HG02798 (cell line): ENCODE measurements at regions not wholly inside any gene's neighbourhood (a gene's known extent, or its start where the extent isn't known, plus 50 kb on each side); places are given as distances from the start of the nearest gene placed in this dataset.
"Not testable (repeated sequence)": the region's sequence is repeated elsewhere in the genome, so short reads cannot be mapped to it uniquely, and the experiment has no call there.

Source experiments
- ATAC-seq: cut with Tn5 transposase; IDR thresholded peaks from one replicate; pipeline ENCODE4 v1.9.1; 2021; ENCODE audit warnings: mild to moderate bottlenecking; ENCODE audit not compliant: unreplicated experiment, poor library complexity

DNA sequence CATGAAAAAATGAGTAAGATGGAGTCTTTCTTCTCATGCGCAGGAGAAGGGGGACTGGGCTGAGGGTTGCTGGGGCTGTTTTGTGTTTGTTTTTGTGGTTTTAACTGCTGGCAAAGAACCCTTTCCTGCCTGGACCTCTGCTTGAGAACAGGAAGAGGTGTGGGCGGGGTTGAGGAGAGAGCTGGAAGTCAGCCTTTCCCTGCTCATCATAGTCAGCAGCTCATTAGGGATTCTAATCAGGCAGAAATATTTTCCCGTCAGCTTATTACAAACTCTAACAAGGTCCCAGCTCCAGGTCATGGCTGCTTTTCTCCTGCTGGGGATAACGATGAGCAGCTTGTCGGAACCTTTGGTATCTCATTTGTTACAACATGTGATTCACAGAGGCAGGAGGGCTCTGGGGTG is 185.0 kb upstream of the NRXN3 start:
- no peak for ATAC-seq

DNA sequence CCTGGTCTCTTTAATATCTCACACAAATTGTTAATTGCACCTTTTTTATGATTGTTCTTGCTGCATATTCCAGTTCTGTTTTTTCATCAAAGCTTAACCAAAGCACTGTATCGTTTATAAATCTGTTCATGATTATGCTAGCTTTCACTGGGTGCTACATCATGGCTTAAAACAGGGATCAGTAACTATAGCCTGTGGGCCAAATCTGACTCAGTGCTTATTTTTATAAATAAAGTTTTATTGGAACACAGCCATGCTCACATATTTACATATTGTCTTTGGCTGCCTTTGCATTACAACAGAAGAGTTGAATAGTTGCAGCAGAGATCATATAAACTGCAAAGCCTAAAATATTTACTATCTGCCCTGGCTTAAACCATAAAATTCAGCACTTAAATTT is 183.4 kb upstream of the NRXN3 start:
- ATAC-seq: no peak

DNA sequence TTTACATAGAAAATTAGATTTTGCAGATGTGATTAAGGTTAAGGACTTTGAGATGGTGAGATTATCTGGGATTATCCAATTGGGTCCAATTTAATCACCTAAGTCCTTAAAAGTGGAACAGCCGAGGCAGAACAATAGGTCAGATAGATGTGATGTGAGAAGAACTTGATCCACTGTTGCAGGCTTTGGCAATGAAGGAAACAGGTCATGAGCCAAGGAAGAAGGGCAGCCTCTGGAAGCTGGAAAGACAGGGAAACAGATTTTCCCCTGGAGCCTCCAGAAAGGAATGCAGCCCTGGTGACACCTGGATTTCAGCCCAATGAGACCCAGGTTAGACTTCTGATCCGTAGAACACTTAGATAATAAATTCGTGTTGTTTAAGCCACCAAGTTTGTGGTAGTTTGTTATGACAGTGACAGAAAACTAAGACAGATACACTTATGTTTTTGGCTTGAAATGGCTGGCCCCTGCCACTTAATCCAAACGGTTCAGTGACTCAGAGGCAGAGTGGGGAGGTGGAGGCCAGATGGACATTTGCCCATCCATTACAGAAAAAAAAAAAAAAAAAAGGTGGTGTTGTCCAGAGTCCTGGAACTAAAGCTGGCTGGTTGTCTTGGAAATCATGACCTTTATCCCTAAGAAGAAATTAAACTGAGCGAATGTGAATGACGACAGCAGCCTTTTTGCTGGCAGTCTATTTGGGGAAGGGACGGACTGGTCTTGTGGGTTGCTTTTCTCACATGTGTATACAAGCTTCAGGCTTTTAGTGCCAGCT is 181.9 kb upstream of the NRXN3 start:
- ATAC-seq: no peak

DNA sequence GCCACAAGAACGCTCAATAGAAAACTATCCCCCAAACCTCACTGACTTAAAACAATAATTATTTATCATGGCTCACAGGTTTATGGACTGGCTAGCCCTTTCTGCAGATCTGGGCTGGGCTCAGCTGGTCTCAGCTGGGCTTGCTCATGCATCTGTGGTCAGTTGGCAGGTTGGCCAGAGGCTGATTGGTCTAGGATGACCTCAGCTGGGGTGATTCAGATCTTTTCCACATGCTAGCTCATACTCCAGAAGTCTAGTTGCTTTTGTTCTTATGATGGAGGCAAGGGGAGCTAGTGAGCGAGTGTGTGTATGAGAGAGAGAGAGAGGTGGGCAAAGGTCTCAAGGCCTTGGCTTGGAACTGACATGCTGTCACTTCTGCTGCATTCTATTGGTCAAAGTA is 181.2 kb upstream of the NRXN3 start:
- no peak for ATAC-seq

DNA sequence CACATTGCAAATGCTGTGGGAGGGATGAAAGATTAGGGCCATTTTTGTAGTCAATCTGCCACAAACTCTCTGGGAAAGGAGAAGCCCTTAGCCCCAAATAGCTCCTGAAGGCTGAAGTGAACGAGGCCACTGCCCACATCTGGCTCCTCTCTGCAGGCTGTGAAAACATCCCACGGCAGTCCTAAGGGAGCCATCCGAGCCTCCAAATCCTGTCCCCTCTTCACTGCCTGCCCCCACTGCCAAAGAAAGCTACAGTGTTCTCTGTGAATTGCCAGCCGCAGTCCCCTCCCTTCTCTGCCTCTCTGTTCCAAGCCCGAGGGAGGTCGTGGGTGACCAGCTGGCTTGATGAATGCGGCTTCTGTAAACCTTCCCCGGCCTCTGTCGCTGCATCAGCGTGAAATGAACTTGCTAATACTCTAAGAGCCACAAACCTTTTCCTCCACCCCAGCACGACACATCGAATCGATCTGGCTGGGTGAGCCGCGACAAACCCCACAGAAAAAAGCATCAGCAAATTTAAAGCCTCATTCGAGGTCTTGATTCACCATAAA is 180.7 kb upstream of the NRXN3 start:
- no peak for ATAC-seq

DNA sequence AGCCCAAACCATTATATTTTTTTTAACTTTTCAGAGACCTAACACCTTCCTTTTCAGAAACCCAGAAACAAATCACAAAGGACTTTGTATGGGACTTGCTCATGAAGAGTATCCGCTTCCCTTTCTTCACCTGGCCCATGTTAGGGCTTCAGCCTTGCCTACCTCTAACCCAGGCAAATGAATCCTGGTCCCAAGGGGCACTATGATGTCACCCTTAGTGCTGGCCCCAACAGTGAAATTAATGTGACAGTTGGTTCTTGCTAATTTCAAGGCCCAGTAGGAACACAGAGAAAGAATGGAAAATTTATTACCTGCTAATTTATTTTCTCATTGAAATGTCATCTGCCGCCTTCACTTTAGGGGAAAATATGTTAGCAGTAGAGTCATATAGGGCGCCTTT is 179.8 kb upstream of the NRXN3 start:
- ATAC-seq: no peak

DNA sequence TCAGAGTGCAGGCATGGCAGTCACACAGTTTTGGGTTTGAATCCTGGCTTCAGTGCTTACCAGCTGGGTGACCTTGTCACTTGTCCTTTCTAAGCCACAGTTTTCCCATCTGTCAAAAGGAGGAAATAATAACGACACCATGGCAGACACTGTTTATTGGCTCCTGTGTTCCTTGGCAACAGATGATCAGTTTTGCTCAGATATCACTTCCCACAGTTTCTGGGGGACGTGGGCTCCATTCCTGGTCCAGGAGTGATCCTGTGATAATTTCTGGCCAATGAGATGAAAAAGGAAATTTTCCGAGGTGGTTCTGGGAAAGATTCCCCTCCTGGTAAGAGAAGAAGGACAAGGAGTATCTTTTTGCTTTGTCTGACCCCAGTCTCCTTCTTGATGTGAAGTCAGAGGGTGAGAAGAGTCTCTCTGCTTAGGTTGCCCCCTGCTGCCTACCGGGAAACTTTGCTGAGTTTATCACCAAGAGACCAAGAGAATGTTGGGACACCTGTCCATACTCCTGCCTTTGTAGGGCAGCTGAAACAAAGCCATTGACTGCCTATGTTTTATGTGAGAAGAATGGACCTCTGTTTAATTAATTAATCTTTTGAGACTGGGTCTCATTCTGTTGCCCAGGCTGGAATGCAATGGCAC is 178.9 kb upstream of the NRXN3 start:
- ATAC-seq: no peak

DNA sequence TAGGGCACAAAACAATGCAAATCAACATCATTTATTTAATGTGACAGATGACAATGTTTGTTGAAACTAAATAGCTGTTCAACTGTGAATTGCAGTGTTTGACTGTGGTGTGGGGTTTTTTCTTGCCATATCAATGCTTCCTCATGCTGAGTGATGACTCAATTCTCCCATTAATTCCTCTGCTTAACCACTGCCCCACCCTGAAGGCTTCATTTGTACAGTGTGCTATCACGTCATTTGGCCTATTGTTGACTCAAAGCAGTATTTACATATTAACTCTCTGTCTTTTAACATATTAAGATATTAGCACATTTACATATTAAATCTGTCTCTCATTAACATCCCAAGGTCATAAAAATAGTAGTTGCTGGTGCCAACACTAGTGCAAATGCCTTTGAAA is 164.8 kb upstream of the NRXN3 start:
- peak; percentile 72 for ATAC-seq

DNA sequence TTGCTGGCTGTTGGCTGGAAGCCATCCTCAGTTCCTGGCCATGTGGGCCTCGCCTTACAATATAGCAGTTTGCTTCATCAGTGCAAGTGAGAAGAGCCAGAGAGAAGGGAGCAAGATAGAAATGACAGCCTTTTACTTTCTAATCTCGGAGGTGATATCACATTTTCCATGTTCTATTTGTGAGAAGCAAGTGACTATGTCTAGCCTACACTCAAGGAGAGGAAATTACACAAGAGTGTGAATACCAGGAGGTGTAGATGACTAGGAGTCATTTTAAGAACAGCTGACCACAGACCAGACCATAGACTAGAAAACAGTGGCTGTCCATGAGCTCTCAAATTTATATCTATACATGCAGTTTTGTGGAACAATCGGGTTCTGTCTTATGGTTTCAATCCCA is 163.0 kb upstream of the NRXN3 start:
- ATAC-seq: no peak

DNA sequence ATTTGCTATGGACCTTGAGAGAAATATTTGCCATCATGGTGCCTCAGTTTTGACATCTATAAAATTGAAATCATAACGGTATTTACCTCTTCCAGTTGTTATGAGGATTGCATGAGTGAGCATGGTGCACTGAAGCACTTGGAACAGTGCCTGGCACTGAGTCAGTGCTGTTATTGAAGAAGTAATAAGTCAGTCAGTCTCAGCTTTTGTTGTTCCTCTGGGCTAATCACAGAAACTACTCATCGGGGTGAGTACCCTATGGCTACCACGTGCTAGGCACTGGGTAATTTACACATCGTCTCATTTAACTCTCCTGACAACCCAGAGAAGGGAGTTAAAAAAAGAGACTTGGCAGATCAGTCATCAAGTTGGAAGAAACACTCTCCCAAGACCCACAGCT is 159.5 kb upstream of the NRXN3 start:
- ATAC-seq: no peak

DNA sequence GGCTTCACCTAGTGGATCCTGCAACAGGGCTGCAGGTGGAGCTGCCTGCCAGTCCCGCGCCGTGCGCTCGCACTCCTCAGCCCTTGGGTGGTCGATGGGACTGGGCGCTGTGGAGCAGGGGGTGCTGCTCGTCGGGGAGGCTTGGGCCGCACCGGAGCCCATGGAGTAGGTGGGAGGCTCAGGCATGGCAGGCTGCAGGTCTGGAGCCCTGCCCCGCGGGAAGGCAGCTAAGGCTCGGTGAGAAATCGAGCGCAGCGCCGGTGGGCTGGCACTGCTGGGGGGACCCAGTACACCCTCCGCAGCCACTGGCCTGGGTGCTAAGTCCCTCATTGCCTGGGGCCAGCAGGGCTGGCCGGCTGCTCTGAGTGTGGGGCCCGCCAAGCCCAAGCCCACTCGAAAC is 156.3 kb upstream of the NRXN3 start:
- ATAC-seq: not testable (repeated sequence)

DNA sequence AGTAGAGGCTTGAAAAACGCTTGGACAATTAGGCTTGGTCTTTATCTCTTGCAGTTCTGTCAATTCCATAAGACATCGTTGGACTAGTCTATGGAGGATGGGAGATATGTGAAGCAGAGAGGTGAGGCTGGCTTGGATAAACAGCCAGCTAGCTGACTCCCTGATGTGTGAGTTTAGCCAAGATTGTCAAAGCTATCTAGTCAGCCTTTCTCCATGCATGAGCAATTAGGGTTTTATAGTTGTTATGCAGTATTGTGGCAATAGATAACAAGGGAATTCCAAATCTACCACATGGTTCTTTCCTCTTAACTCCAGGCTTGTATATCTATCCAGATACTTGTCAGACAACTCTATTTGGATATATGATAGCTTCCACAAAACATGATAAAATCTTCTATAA is 153.6 kb upstream of the NRXN3 start:
- no peak for ATAC-seq

DNA sequence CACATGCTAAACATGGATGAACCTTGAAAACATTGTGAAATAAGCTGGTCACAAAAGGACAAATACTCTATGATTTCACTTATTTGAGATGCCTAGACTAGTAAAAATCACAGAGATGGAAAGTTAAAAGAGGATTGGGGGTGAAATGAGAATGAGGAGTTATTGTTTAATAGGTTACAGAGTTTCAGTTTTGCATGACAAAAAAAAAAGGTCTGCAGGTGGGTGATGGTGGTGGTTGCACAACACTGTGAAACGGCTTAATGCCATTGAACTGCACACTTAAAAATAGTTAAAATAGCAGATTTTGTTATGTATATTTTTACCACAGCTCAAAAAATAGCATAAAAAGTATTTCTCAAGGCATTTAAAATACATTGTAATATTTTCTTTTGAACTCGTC is 151.9 kb upstream of the NRXN3 start:
- no peak for ATAC-seq

DNA sequence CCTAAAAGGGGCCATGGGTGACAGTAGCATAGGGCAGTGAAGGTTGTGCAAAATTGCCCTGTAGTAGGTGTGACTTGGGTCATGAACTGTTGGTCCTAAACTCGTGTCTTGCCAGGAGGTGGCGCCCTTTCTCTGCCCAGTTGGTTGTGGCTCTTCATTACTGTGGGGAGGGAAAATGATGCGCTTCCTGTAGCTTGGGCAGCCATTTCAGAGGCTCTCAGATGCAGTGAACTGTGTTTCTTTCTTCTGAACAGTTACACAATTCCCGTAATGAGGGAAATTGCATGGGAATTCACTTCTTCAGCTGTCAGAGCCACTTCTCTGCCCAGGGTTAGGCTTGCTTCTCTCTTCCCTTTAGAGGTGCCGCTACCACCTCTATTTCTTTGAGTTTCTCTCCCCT is 148.1 kb upstream of the NRXN3 start:
- ATAC-seq: peak; percentile 83

DNA sequence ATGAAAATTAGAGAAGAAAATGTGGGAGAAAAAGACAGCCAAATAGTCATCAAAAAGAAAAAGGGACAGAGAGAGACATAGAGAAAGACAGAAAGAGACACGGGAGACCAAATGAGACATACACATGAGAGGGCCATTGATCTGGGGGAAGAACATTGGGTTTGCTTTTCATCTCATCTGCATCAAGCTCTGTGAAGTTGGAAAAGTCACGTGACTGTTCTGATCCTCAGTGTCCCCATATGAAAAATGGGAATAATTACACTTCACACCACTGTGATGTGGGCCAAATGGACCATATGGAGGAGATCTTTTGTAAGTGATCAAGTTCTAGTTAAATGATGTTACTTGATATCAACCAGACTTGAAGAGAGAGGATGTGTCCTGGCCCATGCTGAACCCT is 147.1 kb upstream of the NRXN3 start:
- no peak for ATAC-seq

DNA sequence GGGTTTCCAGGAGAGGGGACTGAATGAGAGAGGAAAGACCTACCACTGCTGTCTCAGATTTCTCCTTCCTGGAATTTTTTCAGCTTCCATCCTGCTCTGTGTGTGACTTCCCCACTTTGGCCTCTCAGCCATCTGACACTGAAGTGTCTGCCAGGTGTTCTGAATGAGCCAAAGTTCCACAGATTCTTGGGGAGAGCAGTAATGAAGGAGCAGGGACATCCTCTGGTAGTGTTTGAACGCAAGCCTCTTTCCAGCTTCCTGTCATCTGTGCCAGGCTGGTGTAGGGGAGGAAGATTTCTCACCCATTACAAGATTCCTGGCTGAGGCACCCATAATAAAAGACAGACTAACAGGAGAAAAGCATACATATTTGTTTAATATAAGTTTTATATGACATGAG is 141.7 kb upstream of the NRXN3 start:
- ATAC-seq: no peak

DNA sequence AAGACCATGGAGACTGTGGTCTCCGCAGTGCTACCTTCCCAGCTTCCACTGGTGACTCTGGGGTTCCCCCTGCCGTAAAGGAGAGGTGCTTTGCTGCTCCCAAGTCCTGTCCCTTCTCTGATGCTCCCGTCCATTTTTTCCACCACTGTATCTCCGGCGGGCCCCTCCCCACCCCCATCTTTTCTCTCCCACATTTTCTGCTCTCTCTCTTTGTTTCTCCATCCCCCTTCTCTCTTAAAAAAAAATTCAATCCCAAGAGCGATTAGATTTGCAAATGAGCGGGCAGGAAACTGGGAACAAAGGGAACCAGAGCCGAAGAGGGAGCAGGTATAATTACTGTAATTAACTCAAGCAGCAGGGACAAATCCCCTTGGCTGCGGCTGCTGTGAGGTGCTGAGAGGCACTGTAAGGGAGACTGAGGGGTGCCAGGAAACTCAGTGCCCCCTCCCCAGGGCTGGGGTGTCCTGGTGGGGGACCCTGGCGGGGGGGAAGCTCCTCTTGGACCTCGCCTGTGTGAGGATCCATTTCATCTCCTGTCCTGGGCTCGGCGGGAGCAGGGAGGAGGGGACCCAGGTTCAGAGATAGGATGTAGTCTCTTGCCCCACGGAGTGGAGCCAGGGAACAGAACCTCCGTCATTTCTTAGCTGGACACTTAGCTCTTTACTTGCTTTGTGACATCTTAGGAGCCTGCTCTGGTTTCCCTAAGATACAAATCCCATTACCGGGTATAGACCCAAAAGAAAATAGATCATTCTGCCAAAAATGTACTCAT is 140.4 kb upstream of the NRXN3 start:
- no peak for ATAC-seq

DNA sequence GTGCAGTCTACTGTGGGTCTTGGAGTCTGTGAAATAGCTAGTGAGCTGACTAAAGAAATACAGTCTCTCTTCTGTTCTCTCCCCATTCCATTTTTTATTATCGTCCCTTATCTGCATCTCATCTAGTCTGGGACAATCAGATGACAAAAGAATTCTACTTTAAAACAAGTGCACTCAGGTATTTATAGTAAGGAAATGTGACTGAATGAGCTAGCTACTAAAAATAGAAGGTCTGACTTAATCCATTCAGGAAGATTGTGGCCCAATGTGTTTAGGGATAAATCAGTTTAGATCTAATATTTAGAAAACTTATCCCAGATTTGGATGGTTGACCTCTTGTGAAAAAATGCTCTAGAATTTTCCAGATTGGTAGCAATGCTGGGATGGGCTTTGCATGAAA is 126.8 kb upstream of the NRXN3 start:
- no peak for ATAC-seq

DNA sequence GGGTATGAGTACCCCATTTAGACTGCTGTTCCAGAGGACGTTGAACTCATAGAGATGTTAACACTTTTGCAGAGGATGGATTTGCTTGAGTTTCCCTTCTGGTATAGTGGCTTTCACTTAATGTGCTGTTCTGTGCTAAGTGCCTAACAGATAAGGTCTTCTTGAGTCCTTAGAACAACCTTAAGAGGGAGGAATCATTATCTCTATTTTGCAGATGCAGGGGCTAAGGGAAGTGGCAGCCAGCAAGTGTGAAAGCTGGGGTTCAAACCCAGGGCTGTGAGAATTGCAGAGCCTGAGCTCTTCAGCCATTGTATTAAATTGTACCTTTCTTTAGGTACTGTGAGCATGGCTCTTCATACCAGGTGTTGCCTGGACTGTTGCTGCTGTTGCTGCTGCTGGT is 122.1 kb upstream of the NRXN3 start:
- no peak for ATAC-seq

DNA sequence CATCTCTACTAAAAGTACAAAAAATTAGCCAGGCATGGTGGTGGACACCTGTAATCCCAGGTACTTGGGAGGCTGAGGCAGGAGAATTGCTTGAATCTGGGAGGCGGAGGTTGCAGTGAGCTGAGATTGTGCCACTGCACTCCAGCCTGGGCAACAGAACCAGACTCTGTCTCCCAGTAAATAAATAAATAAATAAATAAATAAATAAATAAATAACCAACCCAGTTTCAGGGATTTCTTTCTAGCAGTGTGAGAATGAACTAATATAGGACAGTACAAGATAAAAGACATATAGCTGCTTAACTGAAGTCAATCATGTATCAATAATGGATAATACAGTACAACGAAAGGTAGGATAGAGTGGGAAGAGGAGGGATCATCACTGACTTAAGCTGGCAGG is 113.3 kb upstream of the NRXN3 start:
- not testable (repeated sequence) for ATAC-seq

DNA sequence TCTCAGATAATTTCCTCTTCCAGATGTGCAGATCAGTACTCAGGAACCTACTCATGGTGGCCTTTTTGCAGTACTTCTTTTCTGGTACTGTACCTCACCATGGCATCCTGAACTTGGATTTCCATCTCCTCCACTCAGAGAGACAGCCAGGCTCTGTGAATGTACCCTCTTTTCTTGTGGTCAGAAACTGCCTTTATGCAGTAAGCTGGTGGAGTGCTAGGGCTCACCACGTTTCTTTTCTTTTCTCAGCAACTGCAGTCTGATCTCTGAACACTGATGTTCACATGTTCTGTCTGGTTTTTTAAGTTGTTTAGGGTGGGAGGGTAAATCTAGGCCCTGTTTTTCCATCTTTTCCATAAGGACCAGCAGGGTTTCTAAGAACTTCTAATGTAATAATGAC is 99.8 kb upstream of the NRXN3 start:
- ATAC-seq: no peak
